Esophagus squamous epithelium (tissue), 4 donors: ENCODE measurements at regions not wholly inside any gene's neighbourhood (a gene's known extent, or its start where the extent isn't known, plus 50 kb on each side); places are given as distances from the start of the nearest gene placed in this dataset.

Experiments
- POLR2A ChIP-seq, 4 donors: fragments of 450-650 bp; IDR thresholded peaks; one replicate each; pipeline ENCODE4 v1.6.1; 2017; ENCODE audit warnings: antibody characterized with exemption in 4 of 4, mild to moderate bottlenecking in 4 of 4, moderate library complexity in 3 of 4
- TF ChIP-seq, protein P1 (sequence below), 6 experiments: fragments of 450-650 bp in 4 of 6; fragments of 200-600 bp in 2 of 6; sonication (generic) in 2 of 6; IDR thresholded peaks; one replicate each; pipeline ENCODE4 v1.5.1; 2016 to 2019; ENCODE audit warnings: antibody characterized with exemption in 6 of 6, mild to moderate bottlenecking in 4 of 6, moderate library complexity in 4 of 6

DNA sequence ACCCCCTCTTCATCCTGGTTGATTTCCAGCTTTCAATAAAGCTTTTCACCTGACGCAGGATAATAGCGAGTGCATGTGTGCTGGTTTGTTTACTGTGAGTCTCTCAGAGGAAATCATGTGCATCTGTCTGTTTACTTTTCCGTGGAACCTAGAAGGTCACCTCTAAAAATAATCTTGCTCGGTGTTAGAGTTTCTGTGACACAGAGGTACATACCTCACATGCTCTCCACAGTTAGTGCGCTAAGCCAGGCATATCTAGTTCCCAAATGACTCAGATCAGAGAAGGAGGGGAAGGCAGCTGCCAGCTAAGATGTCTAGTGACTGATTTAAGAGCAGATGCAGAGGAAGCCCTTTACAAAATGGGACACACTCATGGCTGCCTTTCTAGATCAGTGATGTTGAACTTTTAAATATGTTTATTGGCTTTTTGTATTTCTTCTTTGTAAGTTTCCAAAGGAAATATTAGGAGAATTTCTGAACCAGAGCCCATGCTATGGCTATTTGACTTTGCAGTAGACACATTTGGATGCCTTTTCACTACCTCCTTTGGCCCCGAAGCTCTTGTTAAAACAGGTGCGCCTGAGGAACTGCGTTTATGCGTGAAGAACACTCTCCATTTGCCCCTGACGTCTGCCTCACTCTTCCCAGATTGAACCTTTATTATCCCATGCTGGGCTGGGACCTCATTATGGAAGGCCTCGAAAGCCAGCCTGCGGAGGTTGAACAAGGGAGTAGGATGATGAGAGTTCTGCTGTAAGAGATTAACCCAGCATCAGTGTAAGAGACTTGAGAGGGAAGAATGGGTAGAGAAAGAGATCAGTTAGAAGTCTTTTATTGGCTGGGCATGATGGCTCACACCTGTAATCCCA lies 145.6 kb downstream of the FAM161A start:
- TF ChIP-seq, protein P1, sequence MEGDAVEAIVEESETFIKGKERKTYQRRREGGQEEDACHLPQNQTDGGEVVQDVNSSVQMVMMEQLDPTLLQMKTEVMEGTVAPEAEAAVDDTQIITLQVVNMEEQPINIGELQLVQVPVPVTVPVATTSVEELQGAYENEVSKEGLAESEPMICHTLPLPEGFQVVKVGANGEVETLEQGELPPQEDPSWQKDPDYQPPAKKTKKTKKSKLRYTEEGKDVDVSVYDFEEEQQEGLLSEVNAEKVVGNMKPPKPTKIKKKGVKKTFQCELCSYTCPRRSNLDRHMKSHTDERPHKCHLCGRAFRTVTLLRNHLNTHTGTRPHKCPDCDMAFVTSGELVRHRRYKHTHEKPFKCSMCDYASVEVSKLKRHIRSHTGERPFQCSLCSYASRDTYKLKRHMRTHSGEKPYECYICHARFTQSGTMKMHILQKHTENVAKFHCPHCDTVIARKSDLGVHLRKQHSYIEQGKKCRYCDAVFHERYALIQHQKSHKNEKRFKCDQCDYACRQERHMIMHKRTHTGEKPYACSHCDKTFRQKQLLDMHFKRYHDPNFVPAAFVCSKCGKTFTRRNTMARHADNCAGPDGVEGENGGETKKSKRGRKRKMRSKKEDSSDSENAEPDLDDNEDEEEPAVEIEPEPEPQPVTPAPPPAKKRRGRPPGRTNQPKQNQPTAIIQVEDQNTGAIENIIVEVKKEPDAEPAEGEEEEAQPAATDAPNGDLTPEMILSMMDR (IDR thresholded peaks at IDR 0.05), result no peak
- no peak for TF ChIP-seq POLR2A (IDR thresholded peaks at IDR 0.05)
